Endodermal cell (in vitro differentiated cells): ENCODE measurements at regions not wholly inside any gene's neighbourhood (a gene's known extent, or its start where the extent isn't known, plus 50 kb on each side); places are given as distances from the start of the nearest gene placed in this dataset.

ENCODE experiments used
- DNase-seq: peaks from one replicate; pipeline ENCODE4 v3.0.0-alpha.2; 2017
- H3K27ac ChIP-seq: 2 replicates; pipeline ENCODE4 v1.5.1; 2013; ENCODE audit warnings: mild to moderate bottlenecking, low read depth, low read length, moderate library complexity
- H3K27me3 ChIP-seq: 2 replicates; pipeline ENCODE4 v1.6.1; 2013; ENCODE audit warnings: mild to moderate bottlenecking, low read length, moderate library complexity; ENCODE audit not compliant: insufficient read depth, control insufficient read depth, poor library complexity, severe bottlenecking
- H3K36me3 ChIP-seq: 2 replicates; pipeline ENCODE4 v1.7.0; 2013; ENCODE audit warnings: mild to moderate bottlenecking, low read length, moderate library complexity; ENCODE audit not compliant: control insufficient read depth, insufficient read depth
- H3K4me1 ChIP-seq: one replicate; pipeline ENCODE4 v1.7.0; 2013; ENCODE audit warnings: low read length; ENCODE audit not compliant: control insufficient read depth, insufficient read depth
- H3K4me3 ChIP-seq: 2 replicates; pipeline ENCODE4 v1.5.1; 2013; ENCODE audit warnings: mild to moderate bottlenecking, low read length, moderate library complexity
- H3K9ac ChIP-seq: 2 replicates; pipeline ENCODE4 v1.6.1; 2013; ENCODE audit warnings: mild to moderate bottlenecking, low read length, moderate library complexity; ENCODE audit not compliant: poor library complexity, severe bottlenecking; ENCODE audit errors: extremely low read depth
- H3K9me3 ChIP-seq: 2 replicates; pipeline ENCODE4 v1.6.1; 2013; ENCODE audit warnings: mild to moderate bottlenecking, low read length, moderate library complexity; ENCODE audit not compliant: control insufficient read depth
- H3K27ac Mint-ChIP-seq: 2 replicates; pipeline ENCODE4 v1.8.0; 2020; ENCODE audit warnings: mixed read lengths
- H3K27me3 Mint-ChIP-seq: 2 replicates; pipeline ENCODE4 v1.8.0; 2021; ENCODE audit warnings: mild to moderate bottlenecking, mixed read lengths; ENCODE audit not compliant: insufficient read depth
- H3K36me3 Mint-ChIP-seq: 2 replicates; pipeline ENCODE4 v1.8.0; 2020; ENCODE audit warnings: low read depth, mixed read lengths
- H3K4me1 Mint-ChIP-seq: 2 replicates; pipeline ENCODE4 v1.8.0; 2020; ENCODE audit warnings: mixed read lengths
- H3K4me3 Mint-ChIP-seq: 2 replicates; pipeline ENCODE4 v1.8.0; 2020; ENCODE audit warnings: mild to moderate bottlenecking, moderate library complexity, mixed read lengths
- H3K9me3 Mint-ChIP-seq: 2 replicates; pipeline ENCODE4 v1.8.0; 2020; ENCODE audit warnings: mild to moderate bottlenecking, mixed read lengths
- WGBS, 2 experiments: methylation state at CpG; one replicate each; pipeline versions ENCODE4 v1.1.5 to v1.1.7; 2013; ENCODE audit warnings: missing lambda C conversion rate in 2 of 2, mixed read lengths in 1 of 2; ENCODE audit not compliant: insufficient coverage in 1 of 2, insufficient read length in 1 of 2; 5-methylcytosine and 5-hydroxymethylcytosine counted together
- TF ChIP-seq, protein P1 (sequence below): fragments of 200-600 bp; sonication (generic); conservative IDR thresholded peaks from 2 replicates; pipeline ENCODE4 v1.5.0; 2021; ENCODE audit warnings: antibody characterized with exemption, mild to moderate bottlenecking

DNA sequence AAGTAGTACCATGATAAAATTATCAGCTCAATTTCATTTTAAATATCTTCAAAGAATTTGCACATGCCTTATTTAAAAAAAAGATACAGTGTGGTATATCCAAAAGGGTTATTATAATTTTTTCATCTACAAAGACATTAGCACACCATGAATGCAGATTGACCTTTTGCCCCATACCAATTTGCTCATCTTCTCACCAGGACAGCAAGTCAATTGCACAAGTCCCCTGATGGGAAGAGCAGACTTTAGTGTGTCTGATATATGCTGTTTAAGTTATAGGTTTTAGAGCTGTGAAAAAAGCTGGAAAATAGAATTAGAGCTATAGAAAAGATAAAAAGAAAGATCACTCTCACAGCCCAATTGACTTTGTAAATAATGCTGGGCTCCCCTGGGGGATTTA is 325.8 kb upstream of the CDH6 start:
- no peaks in the 10 kb centered on the region for H3K9me3 Mint-ChIP-seq
- Histone ChIP-seq H3K9ac (no peak overlapping the region), H3K27me3 (no peaks in the 10 kb centered on the region), H3K4me1 (no peaks in the 10 kb centered on the region), H3K9me3 (no peaks in the 10 kb centered on the region), H3K27ac (no peak overlapping the region), H3K36me3 (no peaks in the 10 kb centered on the region), H3K4me3 (no peak overlapping the region)
- peaks cover 18% of the 10 kb centered on the region for H3K4me1 Mint-ChIP-seq
- H3K4me3 Mint-ChIP-seq = no peak overlapping the region
- no peaks in the 10 kb centered on the region for H3K27me3 Mint-ChIP-seq
- no peak for DNase-seq
- H3K36me3 Mint-ChIP-seq = no peaks in the 10 kb centered on the region
- H3K27ac Mint-ChIP-seq = no peak overlapping the region
- TF ChIP-seq, protein P1, sequence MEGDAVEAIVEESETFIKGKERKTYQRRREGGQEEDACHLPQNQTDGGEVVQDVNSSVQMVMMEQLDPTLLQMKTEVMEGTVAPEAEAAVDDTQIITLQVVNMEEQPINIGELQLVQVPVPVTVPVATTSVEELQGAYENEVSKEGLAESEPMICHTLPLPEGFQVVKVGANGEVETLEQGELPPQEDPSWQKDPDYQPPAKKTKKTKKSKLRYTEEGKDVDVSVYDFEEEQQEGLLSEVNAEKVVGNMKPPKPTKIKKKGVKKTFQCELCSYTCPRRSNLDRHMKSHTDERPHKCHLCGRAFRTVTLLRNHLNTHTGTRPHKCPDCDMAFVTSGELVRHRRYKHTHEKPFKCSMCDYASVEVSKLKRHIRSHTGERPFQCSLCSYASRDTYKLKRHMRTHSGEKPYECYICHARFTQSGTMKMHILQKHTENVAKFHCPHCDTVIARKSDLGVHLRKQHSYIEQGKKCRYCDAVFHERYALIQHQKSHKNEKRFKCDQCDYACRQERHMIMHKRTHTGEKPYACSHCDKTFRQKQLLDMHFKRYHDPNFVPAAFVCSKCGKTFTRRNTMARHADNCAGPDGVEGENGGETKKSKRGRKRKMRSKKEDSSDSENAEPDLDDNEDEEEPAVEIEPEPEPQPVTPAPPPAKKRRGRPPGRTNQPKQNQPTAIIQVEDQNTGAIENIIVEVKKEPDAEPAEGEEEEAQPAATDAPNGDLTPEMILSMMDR = no peak

DNA sequence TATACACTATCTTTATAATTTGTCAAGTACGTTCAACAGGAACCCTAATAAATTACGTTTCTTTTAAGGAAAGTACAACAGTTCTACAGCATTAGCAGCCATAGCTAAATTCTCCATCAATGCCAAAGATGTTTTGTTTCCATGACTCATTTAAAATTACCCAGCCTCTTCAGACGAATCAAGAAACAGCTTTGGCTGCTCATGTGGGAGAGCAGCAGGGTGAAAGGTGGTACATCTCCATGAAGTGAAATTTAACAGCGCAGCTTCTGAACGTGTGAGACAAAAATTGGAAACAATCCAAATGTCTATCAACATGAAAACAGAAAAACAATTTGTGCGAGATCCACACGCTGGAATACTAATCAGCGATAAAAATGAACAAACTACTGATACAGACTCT is 327.3 kb upstream of the CDH6 start:
- H3K27ac Mint-ChIP-seq = no peak overlapping the region
- no peak overlapping the region for H3K4me3 Mint-ChIP-seq
- peaks cover 8% of the 10 kb centered on the region for H3K4me1 Mint-ChIP-seq
- H3K36me3 ChIP-seq = no peaks in the 10 kb centered on the region
- no peaks in the 10 kb centered on the region for H3K36me3 Mint-ChIP-seq
- 94 to 98% methylated on average over 8 of the region's 8 CpGs for WGBS, 2 experiments
- no peak overlapping the region for H3K27ac ChIP-seq
- DNase-seq = no peak
- H3K27me3 ChIP-seq = no peaks in the 10 kb centered on the region
- H3K27me3 Mint-ChIP-seq = no peaks in the 10 kb centered on the region
- H3K4me1 ChIP-seq = no peaks in the 10 kb centered on the region
- H3K9ac ChIP-seq = no peak overlapping the region
- H3K9me3 ChIP-seq = no peaks in the 10 kb centered on the region
- H3K9me3 Mint-ChIP-seq = no peaks in the 10 kb centered on the region
- TF ChIP-seq, protein P1 = no peak
- no peak overlapping the region for H3K4me3 ChIP-seq

DNA sequence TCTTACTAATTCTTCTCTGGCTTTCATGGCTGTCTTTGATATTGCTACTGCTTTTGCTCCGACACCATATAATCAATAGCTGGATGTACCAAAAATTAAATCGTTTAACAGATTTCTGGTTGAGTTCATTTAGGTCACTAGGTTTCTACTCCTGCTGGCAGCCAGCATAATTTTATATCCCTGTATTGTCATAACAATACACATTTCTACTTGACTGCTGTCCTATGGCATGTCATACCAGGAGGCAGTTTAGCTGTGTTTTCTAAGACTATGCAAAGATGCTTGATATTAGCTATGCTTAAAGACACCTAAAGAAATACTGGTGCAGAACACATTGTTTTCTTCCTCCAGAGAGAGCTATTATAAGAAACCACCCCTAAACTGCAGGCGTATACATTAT is 337.2 kb upstream of the CDH6 start:
- H3K27me3 Mint-ChIP-seq = no peaks in the 10 kb centered on the region
- TF ChIP-seq, protein P1 = no peak
- no peak overlapping the region for H3K4me3 Mint-ChIP-seq
- H3K4me1 ChIP-seq = no peaks in the 10 kb centered on the region
- no peak for DNase-seq
- no peak overlapping the region for H3K27ac Mint-ChIP-seq
- 93% methylated on average over 3 of the region's 3 CpGs for WGBS, 2 experiments
- no peak overlapping the region for H3K27ac ChIP-seq
- no peak overlapping the region for H3K4me3 ChIP-seq
- H3K9ac ChIP-seq = no peak overlapping the region
- no peaks in the 10 kb centered on the region for H3K27me3 ChIP-seq
- H3K9me3 Mint-ChIP-seq = no peaks in the 10 kb centered on the region
- H3K9me3 ChIP-seq = no peaks in the 10 kb centered on the region
- H3K4me1 Mint-ChIP-seq = no peaks in the 10 kb centered on the region
- no peaks in the 10 kb centered on the region for H3K36me3 ChIP-seq
- no peaks in the 10 kb centered on the region for H3K36me3 Mint-ChIP-seq
